Body of pancreas (tissue), 4 donors: ENCODE measurements at regions not wholly inside any gene's neighbourhood (a gene's known extent, or its start where the extent isn't known, plus 50 kb on each side); places are given as distances from the start of the nearest gene placed in this dataset.

ENCODE experiments used
- POLR2A ChIP-seq, 3 donors: fragments of 450-650 bp; IDR thresholded peaks; one replicate each; pipeline ENCODE4 v1.6.1; 2016; ENCODE audit warnings: antibody characterized with exemption in 3 of 3, mild to moderate bottlenecking in 2 of 3
- TF ChIP-seq, protein P1 (sequence below), 7 experiments: fragments of 450-650 bp in 4 of 7; fragments of 200-600 bp in 3 of 7; sonication (generic) in 3 of 7; IDR thresholded peaks; one replicate each; pipeline ENCODE4 v1.5.1; 2016 to 2019; ENCODE audit warnings: antibody characterized with exemption in 7 of 7

DNA sequence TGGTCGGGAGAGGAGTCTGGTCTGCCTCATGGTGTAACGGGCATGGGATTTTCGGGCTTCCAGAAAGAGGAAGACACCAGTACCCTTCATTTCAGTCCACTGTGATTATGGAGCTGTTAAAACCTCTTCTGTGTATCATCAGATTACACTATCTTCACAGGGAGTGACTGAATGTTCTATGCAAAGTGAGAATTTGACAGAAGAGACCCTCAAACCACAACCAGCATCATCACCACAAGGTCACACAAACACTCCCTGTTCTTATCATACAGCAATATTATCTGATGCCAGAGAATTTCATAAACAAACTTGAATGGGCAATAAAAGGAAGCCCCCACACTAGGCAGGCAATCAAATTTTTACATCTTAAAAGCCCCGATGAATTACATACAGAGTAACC, 164.2 kb downstream of the PDGFRA start:
- TF ChIP-seq, protein P1, sequence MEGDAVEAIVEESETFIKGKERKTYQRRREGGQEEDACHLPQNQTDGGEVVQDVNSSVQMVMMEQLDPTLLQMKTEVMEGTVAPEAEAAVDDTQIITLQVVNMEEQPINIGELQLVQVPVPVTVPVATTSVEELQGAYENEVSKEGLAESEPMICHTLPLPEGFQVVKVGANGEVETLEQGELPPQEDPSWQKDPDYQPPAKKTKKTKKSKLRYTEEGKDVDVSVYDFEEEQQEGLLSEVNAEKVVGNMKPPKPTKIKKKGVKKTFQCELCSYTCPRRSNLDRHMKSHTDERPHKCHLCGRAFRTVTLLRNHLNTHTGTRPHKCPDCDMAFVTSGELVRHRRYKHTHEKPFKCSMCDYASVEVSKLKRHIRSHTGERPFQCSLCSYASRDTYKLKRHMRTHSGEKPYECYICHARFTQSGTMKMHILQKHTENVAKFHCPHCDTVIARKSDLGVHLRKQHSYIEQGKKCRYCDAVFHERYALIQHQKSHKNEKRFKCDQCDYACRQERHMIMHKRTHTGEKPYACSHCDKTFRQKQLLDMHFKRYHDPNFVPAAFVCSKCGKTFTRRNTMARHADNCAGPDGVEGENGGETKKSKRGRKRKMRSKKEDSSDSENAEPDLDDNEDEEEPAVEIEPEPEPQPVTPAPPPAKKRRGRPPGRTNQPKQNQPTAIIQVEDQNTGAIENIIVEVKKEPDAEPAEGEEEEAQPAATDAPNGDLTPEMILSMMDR (IDR thresholded peaks at IDR 0.05): no peak
- TF ChIP-seq POLR2A (IDR thresholded peaks at IDR 0.05): no peak
